MCF 10A (cell line): ENCODE measurements at regions not wholly inside any gene's neighbourhood (a gene's known extent, or its start where the extent isn't known, plus 50 kb on each side); places are given as distances from the start of the nearest gene placed in this dataset.

Experiments
- BruUV-seq: library from RNA; stranded (reverse); fragments of 400-500 nt; replicated peaks from 2 replicates; lab custom pipeline; 2021; lab: Mats Ljungman, UMichigan
- CTCF ChIA-PET: fragments of 300-600 bp; sonication (Branson Sonifier 250); formaldehyde crosslinking; extraction: SDS; loops from one replicate; lab custom pipeline; 2021; ENCODE audit warnings: antibody characterized with exemption, inconsistent platforms; lab: Yijun Ruan, JAX
- POLR2A ChIA-PET: fragments of 300-600, 350-650 bp; sonication (Branson Sonifier 250); formaldehyde crosslinking; extraction: SDS; loops from one replicate; lab custom pipeline; 2020; ENCODE audit warnings: antibody characterized with exemption, inconsistent platforms; lab: Yijun Ruan, JAX
- DNase-seq: peaks from one replicate; pipeline ENCODE4 v3.0.0-alpha.2; 2018; ENCODE audit not compliant: unreplicated experiment
- H3K27ac Mint-ChIP-seq: one replicate; pipeline ENCODE4 v1.8.0; 2022; ENCODE audit warnings: mild to moderate bottlenecking, low read depth, mixed read lengths; ENCODE audit not compliant: unreplicated experiment
- H3K27me3 Mint-ChIP-seq: one replicate; pipeline ENCODE4 v1.8.0; 2022; ENCODE audit warnings: mixed read lengths; ENCODE audit not compliant: insufficient read depth, unreplicated experiment
- H3K36me3 Mint-ChIP-seq: one replicate; pipeline ENCODE4 v1.8.0; 2022; ENCODE audit warnings: mild to moderate bottlenecking, moderate library complexity, mixed read lengths; ENCODE audit not compliant: insufficient read depth, unreplicated experiment
- H3K4me1 Mint-ChIP-seq: one replicate; pipeline ENCODE4 v1.8.0; 2022; ENCODE audit warnings: mixed read lengths; ENCODE audit not compliant: insufficient read depth, unreplicated experiment
- H3K4me3 Mint-ChIP-seq: one replicate; pipeline ENCODE4 v1.8.0; 2022; ENCODE audit warnings: mild to moderate bottlenecking, moderate library complexity, mixed read lengths; ENCODE audit not compliant: unreplicated experiment
- H3K9me3 Mint-ChIP-seq: one replicate; pipeline ENCODE4 v1.8.0; 2022; ENCODE audit warnings: mixed read lengths; ENCODE audit not compliant: unreplicated experiment
- intact Hi-C: fragments of 100-400 bp; cut with micrococcal nuclease; formaldehyde crosslinking; loops from 2 replicates; pipeline ENCODE4 v1.14.1; 2022
- TF ChIP-seq, protein P1 (sequence below): fragments of 200-600 bp; IDR thresholded peaks from one replicate; pipeline ENCODE4 v1.8.0; 2022; ENCODE audit warnings: antibody characterized with exemption, mild to moderate bottlenecking; ENCODE audit not compliant: unreplicated experiment

GRCh38 chr13:89751432-89751930, 1596.0 kb upstream of the MIR17HG start:
- H3K27ac Mint-ChIP-seq, result no peak overlapping the region
- H3K4me1 Mint-ChIP-seq, result peaks cover 5% of the 10 kb centered on the region
- no peak overlapping the region for H3K4me3 Mint-ChIP-seq
- no peak for DNase-seq
- intact Hi-C loops, result no loop called here
- no peaks in the 10 kb centered on the region for H3K27me3 Mint-ChIP-seq
- ChIA-PET POLR2A (no interaction called here), CTCF (interaction anchor here (0.7 kb wide), 1 partner anchor 1115 kb away, joined by 4 read pairs; no protein-coding TSS in a partner anchor)
- BruUV-seq, result no TSS peak
- H3K9me3 Mint-ChIP-seq, result peaks cover 8% of the 10 kb centered on the region
- H3K36me3 Mint-ChIP-seq, result no peaks in the 10 kb centered on the region
- TF ChIP-seq, protein P1, sequence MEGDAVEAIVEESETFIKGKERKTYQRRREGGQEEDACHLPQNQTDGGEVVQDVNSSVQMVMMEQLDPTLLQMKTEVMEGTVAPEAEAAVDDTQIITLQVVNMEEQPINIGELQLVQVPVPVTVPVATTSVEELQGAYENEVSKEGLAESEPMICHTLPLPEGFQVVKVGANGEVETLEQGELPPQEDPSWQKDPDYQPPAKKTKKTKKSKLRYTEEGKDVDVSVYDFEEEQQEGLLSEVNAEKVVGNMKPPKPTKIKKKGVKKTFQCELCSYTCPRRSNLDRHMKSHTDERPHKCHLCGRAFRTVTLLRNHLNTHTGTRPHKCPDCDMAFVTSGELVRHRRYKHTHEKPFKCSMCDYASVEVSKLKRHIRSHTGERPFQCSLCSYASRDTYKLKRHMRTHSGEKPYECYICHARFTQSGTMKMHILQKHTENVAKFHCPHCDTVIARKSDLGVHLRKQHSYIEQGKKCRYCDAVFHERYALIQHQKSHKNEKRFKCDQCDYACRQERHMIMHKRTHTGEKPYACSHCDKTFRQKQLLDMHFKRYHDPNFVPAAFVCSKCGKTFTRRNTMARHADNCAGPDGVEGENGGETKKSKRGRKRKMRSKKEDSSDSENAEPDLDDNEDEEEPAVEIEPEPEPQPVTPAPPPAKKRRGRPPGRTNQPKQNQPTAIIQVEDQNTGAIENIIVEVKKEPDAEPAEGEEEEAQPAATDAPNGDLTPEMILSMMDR, result no peak

GRCh38 chr13:89752394-89752793, 1595.1 kb upstream of the MIR17HG start:
- ChIA-PET CTCF (no interaction called here), POLR2A (no interaction called here)
- intact Hi-C loops, result no loop called here
- Mint-ChIP-seq H3K36me3 (no peaks in the 10 kb centered on the region), H3K9me3 (peaks cover 8% of the 10 kb centered on the region), H3K27me3 (no peaks in the 10 kb centered on the region), H3K27ac (no peak overlapping the region), H3K4me3 (no peak overlapping the region), H3K4me1 (peaks cover 5% of the 10 kb centered on the region)
- TF ChIP-seq, protein P1, result no peak
- DNase-seq, result no peak
- no TSS peak for BruUV-seq

DNA sequence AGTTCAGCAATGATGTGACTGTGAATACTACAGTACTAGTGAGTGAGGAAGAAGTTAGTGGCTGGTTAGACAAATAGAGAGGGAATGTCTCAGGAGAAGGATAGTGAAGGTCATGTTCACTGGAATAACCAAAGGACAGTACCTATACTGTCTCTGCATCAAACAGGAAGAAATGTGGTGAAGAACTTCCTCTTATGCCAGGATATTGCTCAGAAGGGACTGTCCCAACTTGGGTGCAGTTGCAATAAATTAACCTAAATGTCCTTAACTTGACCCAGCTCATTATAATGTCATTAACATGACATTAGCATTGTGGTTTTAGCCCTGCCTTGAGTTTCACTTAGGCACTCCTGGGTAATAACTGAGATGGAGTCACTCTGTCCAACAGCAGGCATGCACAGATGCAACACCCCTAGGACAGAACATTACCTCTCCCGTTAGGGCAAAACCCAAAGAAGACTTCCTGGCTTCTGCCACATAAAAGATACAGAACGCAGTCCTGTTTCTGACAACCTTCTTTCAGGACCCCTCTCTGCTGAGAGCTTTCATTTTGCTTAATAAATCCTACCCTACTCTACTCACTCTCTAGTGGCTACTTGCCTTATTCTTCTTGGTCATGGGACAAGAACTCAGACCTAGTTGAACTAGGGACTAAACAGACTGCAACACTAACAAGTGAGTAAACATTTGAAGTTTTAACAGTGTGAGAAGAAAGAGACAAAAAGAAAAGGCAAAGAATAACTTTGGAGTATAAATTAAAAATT, 1591.6 kb upstream of the MIR17HG start:
- intact Hi-C loops, result no loop called here
- no TSS peak for BruUV-seq
- no peak overlapping the region for H3K4me3 Mint-ChIP-seq

GRCh38 chr13:89763005-89763404, 1584.5 kb upstream of the MIR17HG start:
- DNase-seq, result peak; percentile 37
- H3K27ac Mint-ChIP-seq, result no peak overlapping the region
- H3K9me3 Mint-ChIP-seq, result no peaks in the 10 kb centered on the region
- no peaks in the 10 kb centered on the region for H3K36me3 Mint-ChIP-seq
- peaks cover 11% of the 10 kb centered on the region for H3K4me1 Mint-ChIP-seq
- no peaks in the 10 kb centered on the region for H3K27me3 Mint-ChIP-seq
- CTCF ChIA-PET, result no interaction called here
- TF ChIP-seq, protein P1, result no peak
- POLR2A ChIA-PET, result no interaction called here
- BruUV-seq, result no TSS peak
- no peak overlapping the region for H3K4me3 Mint-ChIP-seq
- intact Hi-C loops, result no loop called here

More for the DNA sequence above, 1591.6 kb upstream of the MIR17HG start:
- DNase-seq, result no peak
- no peaks in the 10 kb centered on the region for H3K4me1 Mint-ChIP-seq
- no peaks in the 10 kb centered on the region for H3K36me3 Mint-ChIP-seq
- H3K27me3 Mint-ChIP-seq, result no peaks in the 10 kb centered on the region
- H3K27ac Mint-ChIP-seq, result no peak overlapping the region
- H3K9me3 Mint-ChIP-seq, result peaks cover 8% of the 10 kb centered on the region
- TF ChIP-seq, protein P1, result no peak
- ChIA-PET CTCF (no interaction called here), POLR2A (no interaction called here)
